Keratinocyte (primary cell): ENCODE measurements at regions not wholly inside any gene's neighbourhood (a gene's known extent, or its start where the extent isn't known, plus 50 kb on each side); places are given as distances from the start of the nearest gene placed in this dataset.

Experiments used
- DNase-seq: peaks from one replicate; pipeline ENCODE4 v3.0.0-alpha.2; 2011; ENCODE audit warnings: low read depth, missing footprints, low spot score
- FAIRE-seq: peaks from 2 replicates; lab custom pipeline; 2011; peaks lifted over from hg19 to GRCh38; lab: Jason Lieb, UNC
- H2AFZ ChIP-seq: 2 replicates; pipeline ENCODE4 v1.6.0; 2012; ENCODE audit warnings: low read length, control low read depth, inconsistent platforms; ENCODE audit not compliant: control insufficient read depth
- H3K27ac ChIP-seq: 2 replicates; pipeline ENCODE4 v1.5.1; 2011; ENCODE audit warnings: low read length; ENCODE audit not compliant: control insufficient read depth, insufficient read depth
- H3K27me3 ChIP-seq: 3 replicates; pipeline ENCODE4 v1.6.0; 2011; ENCODE audit warnings: low read length; ENCODE audit not compliant: control insufficient read depth, insufficient read depth; ENCODE audit errors: extremely low read depth
- H3K36me3 ChIP-seq, 2 experiments: 2 replicates in 1 of 2; 3 replicates in 1 of 2; pipeline ENCODE4 v1.5.1; 2011; ENCODE audit warnings: low read length in 2 of 2, mild to moderate bottlenecking in 1 of 2; ENCODE audit not compliant: control insufficient read depth in 2 of 2, insufficient read depth in 2 of 2; ENCODE audit errors: extremely low read depth in 1 of 2
- H3K4me1 ChIP-seq: 3 replicates; pipeline ENCODE4 v1.5.1; 2011; ENCODE audit warnings: low read length; ENCODE audit not compliant: control insufficient read depth, insufficient read depth; ENCODE audit errors: extremely low read depth
- H3K4me2 ChIP-seq: 3 replicates; pipeline ENCODE4 v1.6.0; 2011; ENCODE audit warnings: low read depth, low read length; ENCODE audit not compliant: control insufficient read depth, insufficient read depth; ENCODE audit errors: extremely low read depth
- H3K4me3 ChIP-seq, 3 experiments: fragments of 200-600 bp in 1 of 3; sonication (generic) in 1 of 3; 2 replicates in 2 of 3; 3 replicates in 1 of 3; pipeline ENCODE4 v1.5.1; 2011 to 2016; ENCODE audit warnings: low read length in 3 of 3, mild to moderate bottlenecking in 3 of 3, control low read depth in 2 of 3, inconsistent platforms in 1 of 3, low read depth in 1 of 3, mixed read lengths in 1 of 3, mixed run types in 1 of 3, moderate library complexity in 1 of 3; ENCODE audit not compliant: control insufficient read depth in 2 of 3, insufficient read depth in 2 of 3; ENCODE audit errors: extremely low read depth in 1 of 3
- H3K79me2 ChIP-seq: 2 replicates; pipeline ENCODE4 v1.6.0; 2012; ENCODE audit warnings: low read length; ENCODE audit not compliant: control insufficient read depth, insufficient read depth
- H3K9ac ChIP-seq: 3 replicates; pipeline ENCODE4 v1.6.0; 2011; ENCODE audit warnings: low read length; ENCODE audit not compliant: control insufficient read depth, insufficient read depth; ENCODE audit errors: extremely low read depth
- H3K9me1 ChIP-seq: 3 replicates; pipeline ENCODE4 v1.6.0; 2011; ENCODE audit warnings: low read length; ENCODE audit not compliant: control insufficient read depth, insufficient read depth; ENCODE audit errors: extremely low read depth
- H3K9me3 ChIP-seq: 2 replicates; pipeline ENCODE4 v1.5.1; 2012; ENCODE audit warnings: low read depth, low read length; ENCODE audit not compliant: control insufficient read depth
- H4K20me1 ChIP-seq: 3 replicates; pipeline ENCODE4 v1.6.0; 2011; ENCODE audit warnings: low read length; ENCODE audit not compliant: control insufficient read depth, insufficient read depth; ENCODE audit errors: extremely low read depth
- EZH2 ChIP-seq: IDR thresholded peaks from one replicate; pipeline ENCODE4 v1.6.1; 2012; ENCODE audit warnings: inconsistent platforms, mild to moderate bottlenecking, low read length, moderate library complexity
- dilution Hi-C: fragments of 300-500 bp; cut with MboI; formaldehyde crosslinking; loops from one replicate; pipeline ENCODE4 v1.7.0; 2020; ENCODE audit warnings: low sequenced_read_pairs; ENCODE audit not compliant: extremely low pct_ligation_motif_present
- TF ChIP-seq, protein P1 (sequence below), 3 experiments: IDR thresholded peaks in 1 of 3; conservative IDR thresholded peaks in 1 of 3; optimal IDR thresholded peaks in 1 of 3; 2 replicates in 2 of 3; 3 replicates in 1 of 3; pipeline versions ENCODE3 to v1.5.1; 2011; ENCODE audit warnings: low read length in 3 of 3, mild to moderate bottlenecking in 3 of 3, moderate library complexity in 2 of 3, control low read depth in 1 of 3, inconsistent platforms in 1 of 3; ENCODE audit not compliant: insufficient read depth in 2 of 3; ENCODE audit errors: extremely low read depth in 1 of 3

- Histone ChIP-seq H3K9me3 (no peaks in the 10 kb centered on the region), H3K4me1 (no peaks in the 10 kb centered on the region), H2AFZ (peak overlapping the region; percentile 29), H3K79me2 (no peaks in the 10 kb centered on the region), H4K20me1 (no peaks in the 10 kb centered on the region), H3K27ac (no peak overlapping the region), H3K4me3 (no peak overlapping the region), H3K4me2 (no peak overlapping the region), H3K27me3 (no peaks in the 10 kb centered on the region), H3K9ac (no peak overlapping the region), H3K9me1 (no peaks in the 10 kb centered on the region), H3K36me3 (no peaks in the 10 kb centered on the region)
- no peak for TF ChIP-seq EZH2
- TF ChIP-seq, protein P1, sequence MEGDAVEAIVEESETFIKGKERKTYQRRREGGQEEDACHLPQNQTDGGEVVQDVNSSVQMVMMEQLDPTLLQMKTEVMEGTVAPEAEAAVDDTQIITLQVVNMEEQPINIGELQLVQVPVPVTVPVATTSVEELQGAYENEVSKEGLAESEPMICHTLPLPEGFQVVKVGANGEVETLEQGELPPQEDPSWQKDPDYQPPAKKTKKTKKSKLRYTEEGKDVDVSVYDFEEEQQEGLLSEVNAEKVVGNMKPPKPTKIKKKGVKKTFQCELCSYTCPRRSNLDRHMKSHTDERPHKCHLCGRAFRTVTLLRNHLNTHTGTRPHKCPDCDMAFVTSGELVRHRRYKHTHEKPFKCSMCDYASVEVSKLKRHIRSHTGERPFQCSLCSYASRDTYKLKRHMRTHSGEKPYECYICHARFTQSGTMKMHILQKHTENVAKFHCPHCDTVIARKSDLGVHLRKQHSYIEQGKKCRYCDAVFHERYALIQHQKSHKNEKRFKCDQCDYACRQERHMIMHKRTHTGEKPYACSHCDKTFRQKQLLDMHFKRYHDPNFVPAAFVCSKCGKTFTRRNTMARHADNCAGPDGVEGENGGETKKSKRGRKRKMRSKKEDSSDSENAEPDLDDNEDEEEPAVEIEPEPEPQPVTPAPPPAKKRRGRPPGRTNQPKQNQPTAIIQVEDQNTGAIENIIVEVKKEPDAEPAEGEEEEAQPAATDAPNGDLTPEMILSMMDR (optimal IDR thresholded peaks at IDR 0.05 in 1 of 3, IDR thresholded peaks at IDR 0.05 in 1 of 3, conservative IDR thresholded peaks at IDR 0.05 in 1 of 3; ENCODE audit: extremely low read depth in 1 of 3, insufficient read depth in 2 of 3, low read length in 3 of 3): no peak
- FAIRE-seq: peak; percentile 64
- dilution Hi-C loops: no loop called here
- no peak for DNase-seq
Measured at GRCh38 chr19:28482221-28482620, 730.7 kb downstream of the UQCRFS1 start.

- no peaks in the 10 kb centered on the region for H4K20me1 ChIP-seq
- no peak for TF ChIP-seq EZH2
- TF ChIP-seq, protein P1 (optimal IDR thresholded peaks at IDR 0.05 in 1 of 3, IDR thresholded peaks at IDR 0.05 in 1 of 3, conservative IDR thresholded peaks at IDR 0.05 in 1 of 3; ENCODE audit: extremely low read depth in 1 of 3, insufficient read depth in 2 of 3, low read length in 3 of 3): no peak
- no peak overlapping the region for H3K4me3 ChIP-seq
- dilution Hi-C loops: no loop called here
- no peaks in the 10 kb centered on the region for H3K36me3 ChIP-seq
- no peak overlapping the region for H3K27ac ChIP-seq
- H3K9ac ChIP-seq: no peak overlapping the region
- no peaks in the 10 kb centered on the region for H3K4me1 ChIP-seq
- FAIRE-seq (no peak), DNase-seq (no peak)
- no peak overlapping the region for H2AFZ ChIP-seq
- H3K27me3 ChIP-seq: no peaks in the 10 kb centered on the region
- no peaks in the 10 kb centered on the region for H3K79me2 ChIP-seq
- no peaks in the 10 kb centered on the region for H3K9me3 ChIP-seq
- no peak overlapping the region for H3K4me2 ChIP-seq
- no peaks in the 10 kb centered on the region for H3K9me1 ChIP-seq
Measured at GRCh38 chr19:28481674-28482073, 731.3 kb downstream of the UQCRFS1 start.
